K562 (cell line): ENCODE measurements at regions not wholly inside any gene's neighbourhood (a gene's known extent, or its start where the extent isn't known, plus 50 kb on each side); places are given as distances from the start of the nearest gene placed in this dataset.
A peak's percentile ranks its signal among the peaks of the same experiment; 100 is the strongest.

Source experiments
- CCNT2 ChIP-seq: IDR thresholded peaks from 2 replicates; pipeline ENCODE4 v1.6.1; 2011; ENCODE audit warnings: borderline replicate concordance, low read depth, mild to moderate bottlenecking, moderate library complexity, mixed read lengths, low read length; ENCODE audit not compliant: insufficient read length; ENCODE audit errors: extremely low read depth
- CHD2 ChIP-seq: IDR thresholded peaks from 2 replicates; pipeline ENCODE4 v1.6.1; 2011; ENCODE audit warnings: low read depth, low read length
- CSDE1 ChIP-seq, 2 experiments: fragments of 450-650 bp; IDR thresholded peaks; 2 replicates each; pipeline ENCODE4 v1.6.1; 2016; ENCODE audit warnings: mild to moderate bottlenecking in 1 of 2
- ETV6 ChIP-seq, 3 experiments: fragments of 150-350 bp in 1 of 3; sonication (generic) in 1 of 3; formaldehyde crosslinking in 1 of 3; IDR thresholded peaks; 2 replicates each; pipeline versions ENCODE4 v1.6.1 to v1.8.0; 2014 to 2022; ENCODE audit warnings: borderline replicate concordance in 2 of 3, low read depth in 2 of 3, antibody characterized with exemption in 1 of 3, low read length in 1 of 3, mild to moderate bottlenecking in 1 of 3, missing genetic modification reagents in 1 of 3
- GABPA ChIP-seq: fragments of 200-800 bp; sonication (Bioruptor generic); conservative IDR thresholded peaks from 2 replicates; pipeline ENCODE4 v1.6.1; 2016; ENCODE audit warnings: low read depth, missing genetic modification characterization, missing compliant biosample characterization
- GABPB2 ChIP-seq: fragments of 250-450 bp; sonication (Bioruptor Pico); conservative IDR thresholded peaks from 2 replicates; pipeline ENCODE4 v1.5.1; 2021; ENCODE audit warnings: mild to moderate bottlenecking
- HMG20A ChIP-seq: fragments of 450-650 bp; formaldehyde crosslinking; conservative IDR thresholded peaks from 2 replicates; pipeline ENCODE4 v1.4.0; 2020; ENCODE audit warnings: mild to moderate bottlenecking, mixed read lengths
- JUND ChIP-seq, 2 experiments: IDR thresholded peaks; 2 replicates in 1 of 2; 3 replicates in 1 of 2; pipeline ENCODE4 v1.6.1; 2011; ENCODE audit warnings: borderline replicate concordance in 2 of 2, low read depth in 2 of 2, low read length in 2 of 2, improper control_type of control experiment in 1 of 2, missing biosample characterization in 1 of 2, missing genetic modification characterization in 1 of 2, missing genetic modification reagents in 1 of 2
- KAT2B ChIP-seq: IDR thresholded peaks from one replicate; pipeline ENCODE4 v1.6.1; 2012; ENCODE audit warnings: low read depth, mild to moderate bottlenecking, control low read depth, inconsistent platforms, low read length, moderate library complexity
- MLLT1 ChIP-seq, 2 experiments: fragments of 450-650 bp; IDR thresholded peaks; 2 replicates each; pipeline ENCODE4 v1.6.1; 2016
- MTA3 ChIP-seq: fragments of 450-650 bp; formaldehyde crosslinking; IDR thresholded peaks from 2 replicates; pipeline ENCODE4 v1.6.1; 2017; ENCODE audit warnings: mild to moderate bottlenecking, borderline replicate concordance
- NFATC3 ChIP-seq: fragments of 450-650 bp; IDR thresholded peaks from 2 replicates; pipeline ENCODE4 v1.6.1; 2017; ENCODE audit warnings: mild to moderate bottlenecking
- NFE2L1 ChIP-seq: fragments of 450-650 bp; IDR thresholded peaks from 2 replicates; pipeline ENCODE4 v1.6.1; 2016; ENCODE audit warnings: missing genetic modification characterization, low read depth, mild to moderate bottlenecking, missing compliant biosample characterization, moderate library complexity, borderline replicate concordance
- NFXL1 ChIP-seq: fragments of 450-650 bp; formaldehyde crosslinking; IDR thresholded peaks from 2 replicates; pipeline ENCODE4 v1.4.0; 2021; ENCODE audit warnings: mild to moderate bottlenecking
- RERE ChIP-seq: sonication (generic); formaldehyde crosslinking; IDR thresholded peaks from 2 replicates; pipeline ENCODE4 v1.8.0; 2023; ENCODE audit warnings: missing genetic modification reagents, mild to moderate bottlenecking, borderline replicate concordance
- SAFB ChIP-seq: fragments of 200-400 bp; formaldehyde crosslinking; IDR thresholded peaks from 2 replicates; pipeline ENCODE4 v1.6.1; 2017; ENCODE audit warnings: low read depth, low read length, borderline replicate concordance
- SRSF9 ChIP-seq: fragments of 200-400 bp; formaldehyde crosslinking; IDR thresholded peaks from 2 replicates; pipeline ENCODE4 v1.6.1; 2017; ENCODE audit warnings: low read depth, low read length, borderline replicate concordance
- U2AF1 ChIP-seq: fragments of 200-400 bp; formaldehyde crosslinking; optimal IDR thresholded peaks from 2 replicates; pipeline ENCODE3; 2017; ENCODE audit warnings: mild to moderate bottlenecking, low read depth, low read length, moderate library complexity
- XRCC4 ChIP-seq: IDR thresholded peaks from one replicate; pipeline ENCODE4 v1.6.1; 2011; ENCODE audit not compliant: insufficient read depth, insufficient read length; ENCODE audit errors: extremely low read depth
- ZFX ChIP-seq: sonication (generic); formaldehyde crosslinking; IDR thresholded peaks from 2 replicates; pipeline ENCODE4 v1.8.0; 2022; ENCODE audit warnings: mild to moderate bottlenecking, missing genetic modification reagents, moderate library complexity
- ZKSCAN8 ChIP-seq: fragments of 200-800 bp; sonication (Bioruptor generic); IDR thresholded peaks from 2 replicates; pipeline ENCODE4 v1.6.1; 2016; ENCODE audit warnings: missing genetic modification characterization, missing compliant biosample characterization

GRCh38 chr7:106590209-106590816 lies 70.6 kb downstream of the CCDC71L start (continued):
- no peak for TF ChIP-seq CCNT2
- no peak for TF ChIP-seq NFE2L1
- no peak for TF ChIP-seq KAT2B
- no peak for TF ChIP-seq CHD2
- TF ChIP-seq XRCC4: no peak
- peak; percentile 39 for TF ChIP-seq JUND (IDR thresholded peaks at IDR 0.05; ENCODE audit: borderline replicate concordance, low read depth, low read length)
- TF ChIP-seq JUND (tag; IDR thresholded peaks at IDR 0.05; ENCODE audit: borderline replicate concordance, low read depth, low read length): peak; percentile 53; the same call in 1 of the 3 replicates
- TF ChIP-seq GABPB2 (CRISPR knock-in tag): no peak
- peak in 1 of 2 experiments; percentile 66; a peak in 1 of 4 replicates for TF ChIP-seq ETV6 (IDR thresholded peaks at IDR 0.05; ENCODE audit: borderline replicate concordance in 1 of 2, low read depth in 2 of 2, low read length in 1 of 2)
- no peak for TF ChIP-seq ETV6 (CRISPR knock-in tag; IDR thresholded peaks at IDR 0.05; ENCODE audit: borderline replicate concordance)
- no peak for TF ChIP-seq CSDE1 (IDR thresholded peaks at IDR 0.05)
- no peak; the same call in 1 of the 2 replicates for TF ChIP-seq NFATC3
- TF ChIP-seq GABPA (tag): peak; percentile 66
- TF ChIP-seq U2AF1: no peak
- TF ChIP-seq NFXL1: no peak
- TF ChIP-seq RERE: no peak
- TF ChIP-seq HMG20A: 0 out of 2 replicates have a peak, but pooled peaks have one; percentile 43
- no peak for TF ChIP-seq ZFX (CRISPR knock-in tag)
- TF ChIP-seq MLLT1 (IDR thresholded peaks at IDR 0.05): 0 out of 4 replicates have a peak, but pooled peaks of 1 of the 2 experiments have one; percentile 34
- no peak for TF ChIP-seq SRSF9
- TF ChIP-seq MTA3: no peak
- no peak for TF ChIP-seq ZKSCAN8 (CRISPR knock-in tag)
- TF ChIP-seq SAFB: no peak
